ENCODE measurements at regions not wholly inside any gene's neighbourhood (a gene's known extent, or its start where the extent isn't known, plus 50 kb on each side); places are given as distances from the start of the nearest gene placed in this dataset.
"Not testable (repeated sequence)": the region's sequence is repeated elsewhere in the genome, so short reads cannot be mapped to it uniquely, and the experiment has no call there.

GRCh38 chr2:193845604-193846003, 1650.9 kb upstream of the TMEFF2 start:
- no peak for DNase-seq (ENCODE audit: low read depth)

DNA sequence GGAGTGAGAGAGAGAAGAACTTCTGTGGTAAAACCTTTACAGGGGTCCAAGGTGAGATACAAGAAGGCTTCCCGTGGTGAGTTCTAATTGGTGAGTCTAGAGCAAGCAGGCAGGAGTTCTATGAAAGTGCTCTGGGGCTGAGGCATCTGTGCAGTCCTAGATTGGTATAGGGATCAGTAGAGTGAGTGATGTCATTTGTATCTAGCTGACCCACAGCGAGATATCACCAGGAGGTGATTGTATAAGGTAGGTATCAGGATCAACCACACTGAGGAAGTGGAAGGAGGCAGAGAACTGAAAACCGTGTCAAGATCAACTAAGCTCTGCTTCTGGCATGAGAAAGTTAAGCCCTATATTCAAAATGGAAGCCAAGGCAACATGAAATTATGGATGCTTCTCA, 1648.9 kb upstream of the TMEFF2 start:
- DNase-seq (ENCODE audit: low read depth): no peak

DNA sequence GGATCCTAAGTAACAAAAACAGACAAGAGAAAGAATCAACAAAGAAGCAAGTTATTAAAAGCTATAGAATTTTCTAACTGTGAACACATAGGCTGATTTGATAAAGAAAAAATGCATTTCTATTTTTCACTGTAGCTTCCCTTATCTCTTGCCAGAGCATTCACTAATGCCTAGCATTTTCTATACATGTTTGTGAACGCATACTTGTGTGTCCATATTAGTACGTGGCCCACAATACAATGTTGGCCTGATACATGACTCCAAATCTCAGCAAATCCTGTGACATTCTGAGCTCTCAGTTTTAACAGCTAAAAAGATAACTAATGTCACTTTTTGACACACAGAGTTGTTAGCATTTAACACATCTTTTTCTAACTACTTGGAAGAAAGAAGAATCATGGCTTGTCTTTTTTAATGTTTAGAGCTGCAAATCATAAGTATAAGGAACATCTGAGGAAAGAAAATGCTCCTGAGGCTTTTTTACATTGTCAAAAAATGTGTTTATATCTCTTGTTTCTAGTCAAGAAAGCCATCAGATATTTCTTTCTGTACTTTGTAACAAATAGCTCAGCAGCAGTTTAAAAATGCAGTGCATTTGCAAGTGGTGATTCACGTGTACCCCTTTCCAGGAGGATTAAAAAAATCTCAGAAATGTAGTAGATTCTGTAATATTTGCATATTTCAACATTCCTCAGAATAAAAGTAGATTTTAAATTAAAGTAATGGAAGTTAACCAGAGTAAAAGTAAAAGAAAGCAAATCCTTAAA, 1646.8 kb upstream of the TMEFF2 start:
- no peak for DNase-seq (ENCODE audit: low read depth)

DNA sequence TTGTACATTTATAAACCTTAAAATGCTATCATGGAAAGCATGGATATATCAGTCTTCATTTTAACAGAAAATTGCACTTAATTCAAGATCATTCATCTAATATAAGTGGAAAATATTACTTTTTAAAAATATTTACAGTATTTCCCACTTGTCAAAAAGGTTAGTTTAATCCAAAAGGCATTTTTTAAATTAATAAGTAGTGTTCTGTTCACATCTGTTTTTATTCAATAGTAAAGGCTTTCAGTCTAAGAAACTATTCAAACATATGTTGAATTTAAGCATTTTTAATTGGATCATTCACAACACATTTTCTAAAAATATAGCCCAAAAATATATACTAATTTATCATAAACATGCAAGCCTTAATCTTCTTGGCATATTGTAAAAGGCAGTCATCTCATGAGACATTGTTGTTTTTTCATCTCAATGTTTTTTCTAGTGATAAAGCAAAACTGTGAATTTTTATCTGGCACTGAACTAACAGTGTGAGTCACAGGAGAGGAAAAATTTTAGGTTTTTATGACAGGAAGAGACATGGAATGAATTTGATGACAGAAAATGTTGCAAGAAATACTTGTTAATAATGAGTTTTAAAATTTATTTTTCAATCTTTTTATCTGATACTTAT, 1642.5 kb upstream of the TMEFF2 start:
- no peak for DNase-seq (ENCODE audit: low read depth)

- DNase-seq (ENCODE audit: low read depth): not testable (repeated sequence)
Observed at GRCh38 chr2:193836424-193837006, 1641.8 kb upstream of the TMEFF2 start.

- DNase-seq (ENCODE audit: low read depth): not testable (repeated sequence)
Observed at GRCh38 chr2:193833895-193834294, 1639.2 kb upstream of the TMEFF2 start.

GRCh38 chr2:193824474-193824873, 1629.7 kb upstream of the TMEFF2 start:
- DNase-seq (ENCODE audit: low read depth): no peak

DNA sequence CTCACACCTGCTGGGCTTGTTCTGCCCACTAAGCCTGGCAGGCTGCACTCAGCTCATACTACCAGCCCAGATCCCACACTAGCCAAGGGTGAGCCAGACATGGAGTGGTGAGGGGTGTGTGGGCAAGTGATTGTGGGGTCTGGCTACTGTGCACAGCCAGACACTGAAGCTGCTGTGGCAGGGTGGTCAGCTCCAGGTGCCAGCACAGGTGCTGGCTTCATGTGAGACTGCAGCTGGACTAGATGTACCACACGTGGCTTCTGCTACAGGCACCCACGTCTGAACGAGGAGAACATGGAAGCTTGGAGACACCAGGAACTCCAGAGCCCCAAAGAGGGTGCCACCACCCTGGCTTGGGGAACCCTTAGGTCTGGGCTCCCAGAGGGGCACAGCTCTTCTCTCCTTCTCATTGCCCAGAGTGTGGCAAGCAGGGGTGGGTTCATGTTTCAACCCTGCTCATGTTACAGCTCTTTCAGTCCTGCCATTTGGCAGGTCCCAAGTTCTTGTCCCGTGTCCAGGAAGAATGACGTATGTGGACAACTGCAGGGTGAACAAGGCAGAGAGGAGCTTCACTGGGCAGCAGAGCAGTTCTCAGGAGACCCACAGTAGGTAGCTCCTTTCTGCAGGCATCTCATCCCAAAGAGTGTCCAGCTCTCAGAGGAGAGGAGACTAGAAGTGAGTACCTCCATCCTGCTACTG, 1624.2 kb upstream of the TMEFF2 start:
- DNase-seq (ENCODE audit: low read depth): no peak

DNA sequence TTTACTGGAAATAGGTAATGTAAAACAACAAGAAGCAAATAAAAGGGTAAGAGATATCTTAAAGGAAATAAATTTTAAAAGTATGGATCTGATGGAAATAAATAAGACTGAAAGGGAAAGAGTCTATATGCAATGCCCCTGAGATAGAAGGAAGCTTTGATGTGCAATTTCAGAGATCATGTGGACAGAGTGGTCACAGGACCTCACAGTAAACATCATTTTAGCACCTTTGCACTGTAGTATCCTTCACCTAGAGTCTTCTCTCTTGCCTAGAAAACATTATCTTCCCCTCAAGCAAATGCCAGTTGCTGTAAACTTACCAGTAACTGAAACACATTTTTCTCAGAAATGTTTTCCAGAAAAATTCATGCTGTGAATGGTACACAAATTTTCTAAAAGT, 1621.3 kb upstream of the TMEFF2 start:
- DNase-seq (ENCODE audit: low read depth): no peak

DNA sequence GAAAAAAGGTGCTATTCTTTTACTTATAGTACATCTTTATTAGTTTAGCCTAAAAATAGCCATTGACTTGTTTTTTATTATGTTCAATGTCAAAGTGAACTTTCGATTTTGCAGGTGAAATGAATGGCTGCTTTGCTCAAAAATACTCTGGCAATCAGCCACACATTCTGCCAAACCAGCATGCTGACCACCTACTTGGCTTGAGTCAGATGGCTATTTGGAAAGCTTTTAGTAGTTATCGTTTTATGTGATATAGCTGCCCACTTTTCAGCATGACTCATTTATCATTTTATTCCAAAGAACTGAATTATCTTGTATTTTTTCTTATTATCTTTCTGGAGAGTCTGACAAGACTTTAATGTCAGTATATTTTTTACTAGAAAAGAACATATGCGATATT, 1615.8 kb upstream of the TMEFF2 start:
- DNase-seq (ENCODE audit: low read depth): no peak

DNA sequence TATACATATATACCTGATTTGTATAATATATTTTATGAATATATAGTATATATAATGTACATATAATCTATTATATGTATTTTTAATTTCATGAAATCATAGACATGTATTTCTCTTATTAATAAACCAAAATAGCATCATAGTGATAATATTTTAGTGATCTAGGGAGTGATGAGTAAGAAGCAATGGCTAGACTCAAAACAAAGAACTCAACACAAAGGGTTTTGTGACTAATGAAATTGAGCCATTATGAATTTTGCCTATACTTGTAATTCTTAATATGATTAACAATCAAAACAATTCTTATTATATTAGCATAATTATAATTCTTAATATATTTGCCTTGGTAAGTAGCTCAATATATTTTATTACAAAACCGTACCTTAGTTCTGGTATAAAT, 1614.1 kb upstream of the TMEFF2 start:
- no peak for DNase-seq (ENCODE audit: low read depth)

GRCh38 chr2:193806088-193806774, 1611.5 kb upstream of the TMEFF2 start:
- DNase-seq (ENCODE audit: low read depth): no peak

DNA sequence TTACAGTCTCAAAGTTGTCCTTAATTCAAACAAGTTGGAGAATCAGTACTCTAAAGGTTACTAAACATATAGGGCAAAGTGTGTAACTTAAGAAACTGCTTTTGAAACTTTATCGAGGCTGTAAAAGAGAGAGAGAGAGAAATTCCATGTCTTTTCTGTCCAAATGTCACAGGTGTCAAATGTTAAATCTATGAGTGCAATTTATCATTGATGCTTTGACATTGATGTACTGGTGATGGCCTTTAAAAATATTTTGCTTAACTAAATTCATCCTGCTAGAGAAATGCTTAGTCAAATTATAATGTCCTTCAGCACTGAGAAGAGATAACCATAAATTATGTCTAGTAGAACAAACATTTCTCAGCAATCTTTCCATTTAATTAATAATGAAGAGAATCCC, 1602.1 kb upstream of the TMEFF2 start:
- no peak for DNase-seq (ENCODE audit: low read depth)

DNA sequence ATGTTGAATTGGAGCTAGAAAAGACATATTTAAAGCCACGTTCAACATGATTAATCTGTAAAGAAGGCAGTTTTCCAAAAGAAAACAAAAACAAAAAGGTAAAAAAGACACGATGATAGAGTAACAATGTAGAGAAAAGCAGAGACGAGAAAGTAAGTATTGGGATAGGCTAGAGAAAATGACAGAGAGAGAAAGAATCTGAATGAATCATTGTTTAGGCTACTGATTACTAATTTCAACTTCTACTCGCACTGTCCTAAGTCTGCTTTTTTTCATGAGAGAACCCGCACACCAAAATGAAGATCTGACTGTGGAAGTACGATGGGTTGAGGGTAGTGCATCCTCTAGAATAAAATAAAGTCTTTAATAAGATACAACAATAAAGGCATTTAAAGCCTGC, 1599.2 kb upstream of the TMEFF2 start:
- DNase-seq (ENCODE audit: low read depth): no peak

GRCh38 chr2:193783681-193784080, 1588.9 kb upstream of the TMEFF2 start:
- DNase-seq (ENCODE audit: low read depth): no peak

GRCh38 chr2:193778293-193778692, 1583.6 kb upstream of the TMEFF2 start:
- DNase-seq (ENCODE audit: low read depth): no peak

DNA sequence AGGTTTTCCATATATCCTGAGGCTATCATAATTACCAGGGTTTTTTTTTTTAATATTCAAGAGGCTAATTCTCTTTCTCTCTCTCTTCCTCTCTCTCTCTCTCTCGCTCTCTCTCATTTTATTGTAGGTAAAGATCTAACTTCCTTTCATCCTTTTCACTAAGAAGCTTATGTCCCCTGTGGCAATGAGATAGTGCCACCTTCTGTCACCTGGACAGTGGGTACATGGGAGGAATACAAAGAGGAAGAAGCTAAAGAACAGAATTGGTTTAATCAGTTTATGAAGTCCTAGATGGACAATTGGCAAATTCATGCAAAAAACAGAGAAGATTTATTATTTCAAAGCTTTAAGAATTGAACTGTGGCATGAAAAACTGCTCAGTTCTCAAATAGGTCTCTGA, 1582.3 kb upstream of the TMEFF2 start:
- DNase-seq (ENCODE audit: low read depth): no peak

GRCh38 chr2:193774166-193774565, 1579.4 kb upstream of the TMEFF2 start:
- DNase-seq (ENCODE audit: low read depth): no peak

DNA sequence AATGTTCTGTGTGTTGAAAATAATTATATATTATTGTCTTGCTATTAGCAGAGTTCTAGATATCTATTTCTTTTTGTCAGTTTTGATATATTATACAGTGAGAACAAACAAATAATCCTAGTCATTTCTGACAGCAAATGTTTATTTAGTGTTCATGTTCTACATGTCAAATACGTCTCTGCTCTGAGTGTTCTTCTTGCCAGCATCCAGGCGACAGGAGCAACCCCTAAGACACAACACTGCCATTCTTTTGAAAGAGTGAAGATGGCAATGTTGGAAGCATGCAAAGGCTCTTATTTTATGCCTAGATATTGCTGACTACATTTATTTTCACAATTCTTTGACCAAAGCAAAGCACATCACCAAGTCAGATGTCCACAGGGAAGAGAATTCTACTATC, 1556.6 kb upstream of the TMEFF2 start:
- DNase-seq (ENCODE audit: low read depth): no peak

DNA sequence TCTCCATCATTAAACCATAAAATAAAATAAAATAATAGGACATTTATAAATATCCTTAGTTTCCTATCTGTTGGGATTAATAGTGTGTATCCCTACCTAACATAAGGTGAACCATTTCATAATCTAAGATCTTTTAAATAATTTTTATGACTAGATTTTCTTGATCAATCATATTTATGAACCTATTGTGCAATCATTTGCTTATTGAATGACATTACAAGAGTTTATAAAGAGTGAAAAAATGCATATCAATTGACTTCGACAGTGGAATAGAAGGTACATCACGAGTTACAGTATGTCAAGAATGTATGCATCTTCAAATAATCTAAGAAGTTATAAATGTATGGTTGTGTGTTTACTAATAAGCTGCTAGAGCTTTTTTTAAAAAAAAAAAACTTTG, 1554.8 kb upstream of the TMEFF2 start:
- no peak for DNase-seq (ENCODE audit: low read depth)

- no peak for DNase-seq (ENCODE audit: low read depth)
Observed at GRCh38 chr2:193743089-193743488, 1548.4 kb upstream of the TMEFF2 start.

DNA sequence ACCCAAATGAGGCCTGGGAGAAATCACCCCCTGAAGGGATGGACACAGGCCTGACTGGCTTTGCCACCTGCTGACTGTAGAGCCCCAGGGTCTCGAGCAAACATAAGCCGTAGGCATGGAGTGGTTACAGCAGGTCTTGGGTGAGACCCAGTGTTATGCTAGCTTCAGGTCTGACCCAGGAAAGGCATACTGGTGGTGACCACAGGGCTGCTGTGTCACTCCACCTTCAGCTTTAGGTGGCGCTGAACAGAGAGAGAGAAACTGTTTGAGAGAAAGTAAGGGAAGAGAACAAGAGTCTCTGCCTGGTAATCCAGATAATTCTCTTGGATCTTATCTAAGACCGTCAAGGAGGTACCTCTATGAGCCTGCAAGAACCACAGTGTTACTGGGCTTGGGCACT, 1544.2 kb upstream of the TMEFF2 start:
- DNase-seq (ENCODE audit: low read depth): no peak

Data from CMK (cell line).